GM10266 (cell line): ENCODE measurements at regions not wholly inside any gene's neighbourhood (a gene's known extent, or its start where the extent isn't known, plus 50 kb on each side); places are given as distances from the start of the nearest gene placed in this dataset.
"Not testable (repeated sequence)": the region's sequence is repeated elsewhere in the genome, so short reads cannot be mapped to it uniquely, and the experiment has no call there.

Experiments used
- DNase-seq: peaks from one replicate; pipeline ENCODE4 v3.0.0; 2012; ENCODE audit errors: extremely low spot score
- CTCF ChIP-seq: IDR thresholded peaks from 2 replicates; pipeline ENCODE4 v1.5.1; 2012; ENCODE audit warnings: mild to moderate bottlenecking, low read depth; ENCODE audit not compliant: control insufficient read depth, insufficient read depth; ENCODE audit errors: missing control alignments

- TF ChIP-seq CTCF = no peak
- DNase-seq = no peak
Observed at GRCh38 chr2:77652499-77652898, 130.3 kb upstream of the LRRTM4 start.

GRCh38 chr2:77664491-77664890 lies 142.3 kb upstream of the LRRTM4 start:
- TF ChIP-seq CTCF = no peak
- DNase-seq = no peak

- no peak for TF ChIP-seq CTCF
- no peak for DNase-seq
Observed at GRCh38 chr2:77666251-77666980, 144.2 kb upstream of the LRRTM4 start.

GRCh38 chr2:77684543-77685319 lies 162.6 kb upstream of the LRRTM4 start:
- not testable (repeated sequence) for DNase-seq

GRCh38 chr2:77712601-77713000 lies 190.4 kb upstream of the LRRTM4 start:
- no peak for TF ChIP-seq CTCF
- no peak for DNase-seq

- DNase-seq = no peak
- no peak for TF ChIP-seq CTCF
Observed at GRCh38 chr2:77713412-77713811, 191.2 kb upstream of the LRRTM4 start.

- no peak for DNase-seq
- no peak for TF ChIP-seq CTCF
Observed at GRCh38 chr2:77720115-77720514, 197.9 kb upstream of the LRRTM4 start.
